ENCODE measurements at regions not wholly inside any gene's neighbourhood (a gene's known extent, or its start where the extent isn't known, plus 50 kb on each side); places are given as distances from the start of the nearest gene placed in this dataset.

DNA sequence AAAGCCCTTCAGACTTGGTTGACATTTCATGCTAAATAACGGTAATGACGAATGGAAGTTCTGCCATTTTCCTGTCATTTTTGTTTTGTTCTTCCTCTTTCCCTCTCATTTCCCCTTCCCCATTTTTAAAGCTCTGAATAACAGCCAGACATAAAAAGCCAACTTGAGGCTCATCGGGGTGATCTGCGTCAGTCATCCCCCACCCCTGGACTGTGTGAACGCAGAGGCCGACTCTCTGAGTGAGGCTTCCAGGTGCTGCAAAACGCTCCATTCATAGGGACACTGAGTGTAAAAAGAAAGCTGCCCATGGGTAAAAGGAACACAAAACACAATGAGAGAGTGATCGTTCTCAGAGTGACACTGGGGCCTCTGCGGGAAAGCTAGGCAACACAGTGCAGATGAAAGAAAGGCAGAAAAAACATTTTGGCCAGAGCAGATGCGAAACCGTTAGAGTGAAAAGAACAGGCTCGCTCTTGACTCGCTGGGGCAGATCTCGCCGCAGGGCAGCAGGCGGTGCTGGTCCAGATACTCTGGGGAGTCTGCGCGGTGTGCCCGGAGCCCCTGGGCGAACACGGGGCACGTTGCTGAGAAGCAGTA is 684.8 kb downstream of the QKI start:
- TF ChIP-seq, protein P1, sequence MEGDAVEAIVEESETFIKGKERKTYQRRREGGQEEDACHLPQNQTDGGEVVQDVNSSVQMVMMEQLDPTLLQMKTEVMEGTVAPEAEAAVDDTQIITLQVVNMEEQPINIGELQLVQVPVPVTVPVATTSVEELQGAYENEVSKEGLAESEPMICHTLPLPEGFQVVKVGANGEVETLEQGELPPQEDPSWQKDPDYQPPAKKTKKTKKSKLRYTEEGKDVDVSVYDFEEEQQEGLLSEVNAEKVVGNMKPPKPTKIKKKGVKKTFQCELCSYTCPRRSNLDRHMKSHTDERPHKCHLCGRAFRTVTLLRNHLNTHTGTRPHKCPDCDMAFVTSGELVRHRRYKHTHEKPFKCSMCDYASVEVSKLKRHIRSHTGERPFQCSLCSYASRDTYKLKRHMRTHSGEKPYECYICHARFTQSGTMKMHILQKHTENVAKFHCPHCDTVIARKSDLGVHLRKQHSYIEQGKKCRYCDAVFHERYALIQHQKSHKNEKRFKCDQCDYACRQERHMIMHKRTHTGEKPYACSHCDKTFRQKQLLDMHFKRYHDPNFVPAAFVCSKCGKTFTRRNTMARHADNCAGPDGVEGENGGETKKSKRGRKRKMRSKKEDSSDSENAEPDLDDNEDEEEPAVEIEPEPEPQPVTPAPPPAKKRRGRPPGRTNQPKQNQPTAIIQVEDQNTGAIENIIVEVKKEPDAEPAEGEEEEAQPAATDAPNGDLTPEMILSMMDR (conservative IDR thresholded peaks at IDR 0.05; ENCODE audit: low read depth, low read length), result no peak
- TF ChIP-seq POLR2A (IDR thresholded peaks at IDR 0.05; ENCODE audit: low read depth, low read length) (no peak), MXI1 (IDR thresholded peaks at IDR 0.05; ENCODE audit: borderline replicate concordance, low read depth, low read length) (no peak), SMC3 (IDR thresholded peaks at IDR 0.05; ENCODE audit: low read depth, low read length) (no peak), RFX5 (IDR thresholded peaks at IDR 0.05; ENCODE audit: low read depth, low read length) (no peak), BHLHE40 (IDR thresholded peaks at IDR 0.05; ENCODE audit: low read depth, low read length) (no peak), FOS (IDR thresholded peaks at IDR 0.05; ENCODE audit: low read depth, low read length) (no peak), MAZ (IDR thresholded peaks at IDR 0.05; ENCODE audit: borderline replicate concordance, low read depth, low read length) (no peak), RAD21 (IDR thresholded peaks at IDR 0.05; ENCODE audit: low read length) (no peak), RCOR1 (IDR thresholded peaks at IDR 0.05; ENCODE audit: insufficient replicate concordance, low read length) (no peak), MAFK (IDR thresholded peaks at IDR 0.05; ENCODE audit: low read depth, low read length) (no peak)

Data from IMR-90 (cell line).